SK-N-SH (cell line): ENCODE measurements at regions not wholly inside any gene's neighbourhood (a gene's known extent, or its start where the extent isn't known, plus 50 kb on each side); places are given as distances from the start of the nearest gene placed in this dataset.

Experiments used
- CTCF ChIA-PET: fragments of 300-600, 350-600 bp; formaldehyde crosslinking; extraction: SDS; loops from one replicate; lab custom pipeline; 2021; lab: Yijun Ruan, JAX
- POLR2A ChIA-PET: fragments of 350-600 bp; sonication (Branson Sonifier 250); formaldehyde crosslinking; extraction: SDS; loops from one replicate; lab custom pipeline; 2020; ENCODE audit warnings: antibody characterized with exemption, inconsistent platforms; lab: Yijun Ruan, JAX
- DNase-seq: peaks from one replicate; pipeline ENCODE4 v3.0.0; 2012
- H2AFZ ChIP-seq: fragments of 200-600 bp; sonication (generic); 2 replicates; pipeline ENCODE4 v1.8.1; 2016; ENCODE audit warnings: antibody characterized with exemption, mild to moderate bottlenecking, low read depth
- H3F3A ChIP-seq: fragments of 200-600 bp; sonication (generic); replicated peaks from 2 replicates; pipeline ENCODE3; 2016; ENCODE audit warnings: antibody characterized with exemption, mild to moderate bottlenecking; ENCODE audit not compliant: insufficient read depth
- H3K27ac ChIP-seq, 2 experiments: fragments of 200-500 bp in 1 of 2; fragments of 200-600 bp in 1 of 2; sonication (Bioruptor generic) in 1 of 2; sonication (generic), shearing (Covaris generic) in 1 of 2; 2 replicates each; pipeline versions ENCODE4 v1.5.1 to v1.6.1; 2014 to 2016; ENCODE audit warnings: low read depth in 2 of 2, inconsistent platforms in 1 of 2, low read length in 1 of 2, mild to moderate bottlenecking in 1 of 2, mixed read lengths in 1 of 2
- H3K27me3 ChIP-seq: fragments of 200-600 bp; sonication (generic), shearing (Covaris generic); 2 replicates; pipeline ENCODE4 v1.6.1; 2016; ENCODE audit warnings: mixed run types; ENCODE audit not compliant: insufficient read depth
- H3K36me3 ChIP-seq, 2 experiments: fragments of 200-500 bp in 1 of 2; fragments of 200-600 bp in 1 of 2; sonication (Bioruptor generic) in 1 of 2; sonication (generic) in 1 of 2; replicated peaks in 1 of 2; 2 replicates each; pipeline versions ENCODE3 to v1.5.1; 2014 to 2016; ENCODE audit warnings: low read length in 1 of 2, mild to moderate bottlenecking in 1 of 2; ENCODE audit not compliant: insufficient read depth in 2 of 2, control insufficient read depth in 1 of 2
- H3K4me1 ChIP-seq, 2 experiments: fragments of 200-500 bp in 1 of 2; fragments of 200-600 bp in 1 of 2; sonication (Bioruptor generic) in 1 of 2; sonication (generic), shearing (Covaris generic) in 1 of 2; 2 replicates each; pipeline versions ENCODE4 v1.5.1 to v1.6.1; 2014 to 2016; ENCODE audit warnings: low read depth in 1 of 2, low read length in 1 of 2, mixed run types in 1 of 2; ENCODE audit not compliant: insufficient read depth in 2 of 2, control insufficient read depth in 1 of 2
- H3K4me2 ChIP-seq: fragments of 200-600 bp; sonication (generic), shearing (Covaris generic); 2 replicates; pipeline ENCODE4 v1.6.1; 2017; ENCODE audit warnings: mixed run types
- H3K4me3 ChIP-seq, 2 experiments: fragments of 200-500 bp in 1 of 2; fragments of 200-600 bp in 1 of 2; sonication (Bioruptor generic) in 1 of 2; sonication (generic), shearing (Covaris generic) in 1 of 2; 2 replicates each; pipeline versions ENCODE4 v1.5.1 to v1.8.1; 2014 to 2016; ENCODE audit warnings: low read depth in 2 of 2, inconsistent platforms in 1 of 2, low read length in 1 of 2, mild to moderate bottlenecking in 1 of 2, mixed read lengths in 1 of 2, moderate library complexity in 1 of 2
- H3K79me2 ChIP-seq: fragments of 200-600 bp; sonication (generic); 2 replicates; pipeline ENCODE4 v1.8.1; 2017; ENCODE audit warnings: mild to moderate bottlenecking; ENCODE audit not compliant: insufficient read depth
- H3K9ac ChIP-seq: fragments of 200-600 bp; sonication (generic); 2 replicates; pipeline ENCODE4 v1.6.1; 2017; ENCODE audit warnings: mixed run types
- H3K9me2 ChIP-seq: fragments of 200-600 bp; sonication (generic); 2 replicates; pipeline ENCODE4 v1.6.1; 2017; ENCODE audit warnings: mixed run types
- H3K9me3 ChIP-seq: fragments of 200-600 bp; sonication (generic); 2 replicates; pipeline ENCODE4 v1.6.1; 2017; ENCODE audit warnings: mixed run types, mild to moderate bottlenecking, moderate library complexity
- H4K20me1 ChIP-seq: fragments of 200-600 bp; sonication (generic); 2 replicates; pipeline ENCODE4 v1.6.1; 2017; ENCODE audit warnings: mild to moderate bottlenecking, mixed run types; ENCODE audit not compliant: insufficient read depth
- EP300 ChIP-seq, 2 experiments: IDR thresholded peaks; 2 replicates each; pipeline versions ENCODE4 v1.4.0 to v1.6.1; 2012; ENCODE audit warnings: borderline replicate concordance in 1 of 2, low read depth in 1 of 2, low read length in 1 of 2
- EZH2phosphoT487 ChIP-seq: fragments of 200-600 bp; sonication (generic); IDR thresholded peaks from 2 replicates; pipeline ENCODE4 v1.6.1; 2017; ENCODE audit warnings: low read depth, mixed run types, mild to moderate bottlenecking, antibody characterized with exemption, moderate library complexity, borderline replicate concordance
- FOSL2 ChIP-seq: IDR thresholded peaks from 2 replicates; pipeline ENCODE4 v1.4.0; 2012; ENCODE audit warnings: low read depth, mild to moderate bottlenecking, moderate library complexity, borderline replicate concordance
- FOXJ3 ChIP-seq: sonication (generic); formaldehyde crosslinking; IDR thresholded peaks from 2 replicates; pipeline ENCODE4 v1.5.1; 2020; ENCODE audit warnings: mild to moderate bottlenecking, missing genetic modification reagents
- FOXM1 ChIP-seq: IDR thresholded peaks from 2 replicates; pipeline ENCODE4 v1.4.0; 2012; ENCODE audit warnings: low read depth, mild to moderate bottlenecking
- GATA2 ChIP-seq: sonication (generic); formaldehyde crosslinking; IDR thresholded peaks from 2 replicates; pipeline ENCODE4 v1.5.0; 2020; ENCODE audit warnings: mild to moderate bottlenecking, missing genetic modification reagents
- IRF3 ChIP-seq: fragments of 150-350 bp; IDR thresholded peaks from 2 replicates; pipeline ENCODE4 v1.6.1; 2016; ENCODE audit warnings: mild to moderate bottlenecking, low read depth, low read length
- JUND ChIP-seq: IDR thresholded peaks from 2 replicates; pipeline ENCODE4 v1.4.0; 2012
- MAX ChIP-seq: IDR thresholded peaks from 2 replicates; pipeline ENCODE4 v1.4.0; 2012; ENCODE audit warnings: low read depth
- NRF1 ChIP-seq: IDR thresholded peaks from 2 replicates; pipeline ENCODE4 v1.6.1; 2012; ENCODE audit warnings: low read depth, mild to moderate bottlenecking, low read length
- PBX3 ChIP-seq: IDR thresholded peaks from 2 replicates; pipeline ENCODE4; 2012
- POLR2AphosphoS5 ChIP-seq: IDR thresholded peaks from 2 replicates; pipeline ENCODE4 v1.6.1; 2012; ENCODE audit warnings: low read depth, low read length
- REST ChIP-seq: IDR thresholded peaks from 2 replicates; pipeline ENCODE4 v1.6.1; 2012; ENCODE audit warnings: mild to moderate bottlenecking, low read depth, low read length, moderate library complexity
- RXRA ChIP-seq: IDR thresholded peaks from 2 replicates; pipeline ENCODE4 v1.4.0; 2012; ENCODE audit warnings: low read depth, mild to moderate bottlenecking, borderline replicate concordance
- SMC3 ChIP-seq: IDR thresholded peaks from 2 replicates; pipeline ENCODE4 v1.6.1; 2012; ENCODE audit warnings: low read depth, low read length, improper control_type of control experiment
- TAF1 ChIP-seq: IDR thresholded peaks from 2 replicates; pipeline ENCODE4 v1.6.1; 2012; ENCODE audit warnings: low read depth, mild to moderate bottlenecking, low read length, moderate library complexity, borderline replicate concordance
- USF1 ChIP-seq: IDR thresholded peaks from 2 replicates; pipeline ENCODE4 v1.4.0; 2012; ENCODE audit warnings: low read depth, borderline replicate concordance
- WGBS: methylation state at CpG from one replicate; pipeline ENCODE4 v1.1.6; 2017; ENCODE audit warnings: low lambda C conversion rate; 5-methylcytosine and 5-hydroxymethylcytosine counted together

DNA sequence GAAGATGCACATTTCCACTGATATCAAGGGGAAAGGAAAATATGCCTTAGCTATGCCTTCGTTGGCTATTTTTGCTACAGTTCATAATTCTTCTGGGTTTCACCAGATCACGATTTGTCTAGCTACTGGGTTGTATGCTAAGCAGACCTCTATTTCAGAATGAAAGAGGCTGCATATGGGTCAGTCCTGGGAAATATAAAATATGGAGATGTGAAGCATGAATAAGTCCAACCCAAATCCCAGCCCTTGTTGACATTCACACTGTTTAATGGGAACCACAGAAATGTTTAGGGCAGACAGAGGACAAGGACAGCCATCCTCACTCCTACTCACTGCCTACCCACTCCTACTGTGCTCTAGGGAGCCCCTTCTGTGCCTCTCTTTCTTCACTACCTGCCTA, 343.2 kb upstream of the CAMK1G start:
- Histone ChIP-seq H3F3A (no peaks in the 10 kb centered on the region), H3K9me2 (no peaks in the 10 kb centered on the region), H3K9me3 (no peaks in the 10 kb centered on the region), H3K9ac (no peak overlapping the region), H3K79me2 (no peaks in the 10 kb centered on the region), H3K4me3 (no peak overlapping the region), H3K36me3 (no peaks in the 10 kb centered on the region), H2AFZ (no peak overlapping the region), H3K4me2 (no peak overlapping the region), H3K27me3 (no peaks in the 10 kb centered on the region), H4K20me1 (no peaks in the 10 kb centered on the region), H3K4me1 (peaks cover 0 to 4% of the 10 kb centered on the region in 2 experiments; a peak in 2 of 4 replicates), H3K27ac (no peak overlapping the region)
- DNase-seq: no peak
- 8% methylated on average over 2 of the region's 2 CpGs for WGBS
- no peak for TF ChIP-seq POLR2AphosphoS5
- no peak for TF ChIP-seq EZH2phosphoT487
- no peak for TF ChIP-seq JUND
- TF ChIP-seq PBX3: no peak
- no peak for TF ChIP-seq FOSL2
- TF ChIP-seq FOXM1: no peak
- no peak for TF ChIP-seq NRF1
- TF ChIP-seq FOXJ3 (CRISPR knock-in tag): no peak
- TF ChIP-seq RXRA: no peak
- TF ChIP-seq EP300 (IDR thresholded peaks at IDR 0.05; ENCODE audit: borderline replicate concordance in 1 of 2, low read depth in 1 of 2, low read length in 1 of 2): no peak
- no peak for TF ChIP-seq MAX
- TF ChIP-seq USF1: no peak
- TF ChIP-seq TAF1: no peak
- ChIA-PET CTCF (interaction anchor here (0.9 to 3.7 kb wide), 4 partner anchors 9 to 114 kb away, joined by 3 to 23 read pairs (median 4); no protein-coding TSS in a partner anchor), POLR2A (no interaction called here)

GRCh38 chr1:209241487-209241886, 342.0 kb upstream of the CAMK1G start:
- Histone ChIP-seq H3K9me3 (no peaks in the 10 kb centered on the region), H3K36me3 (no peaks in the 10 kb centered on the region), H3K4me1 (peaks cover 0 to 4% of the 10 kb centered on the region in 2 experiments; a peak in 2 of 4 replicates), H4K20me1 (no peaks in the 10 kb centered on the region), H2AFZ (no peak overlapping the region), H3K27me3 (no peaks in the 10 kb centered on the region), H3K4me2 (no peak overlapping the region), H3F3A (peaks cover under 1% of the 10 kb centered on the region), H3K9ac (no peak overlapping the region), H3K4me3 (no peak overlapping the region), H3K27ac (no peak overlapping the region), H3K9me2 (no peaks in the 10 kb centered on the region), H3K79me2 (no peaks in the 10 kb centered on the region)
- POLR2A ChIA-PET: no interaction called here
- WGBS: 42% methylated on average over 6 of the region's 6 CpGs
- DNase-seq: no peak
- CTCF ChIA-PET: interaction anchor here (0.9 to 3.7 kb wide), 4 partner anchors 8 to 1220 kb away, joined by 3 to 23 read pairs (median 4); no protein-coding TSS in a partner anchor
- TF ChIP-seq RXRA (no peak), TAF1 (no peak), REST (peak; percentile 89), SMC3 (no peak), GATA2 (CRISPR knock-in tag) (no peak), IRF3 (no peak)
